ENCODE measurements at regions not wholly inside any gene's neighbourhood (a gene's known extent, or its start where the extent isn't known, plus 50 kb on each side); places are given as distances from the start of the nearest gene placed in this dataset.

GRCh38 chr22:22425783-22426624, 82.5 kb downstream of the ZNF280B start (continued):
- no peak for TF ChIP-seq POLR2AphosphoS5 (IDR thresholded peaks at IDR 0.05; ENCODE audit: low read depth, low read length)
- TF ChIP-seq SUZ12 (IDR thresholded peaks at IDR 0.05; ENCODE audit: low read depth, low read length), result no peak
- TF ChIP-seq ZNF12 (CRISPR knock-in tag; IDR thresholded peaks at IDR 0.05), result no peak
- TF ChIP-seq ZKSCAN5 (CRISPR knock-in tag; IDR thresholded peaks at IDR 0.05), result no peak
- no peak for TF ChIP-seq SETDB1 (CRISPR knock-in tag; IDR thresholded peaks at IDR 0.05; ENCODE audit: borderline replicate concordance)
- no peak for TF ChIP-seq MAFF (IDR thresholded peaks at IDR 0.05; ENCODE audit: low read depth, low read length)
- peak; percentile 98 for TF ChIP-seq RFXAP (CRISPR knock-in tag; IDR thresholded peaks at IDR 0.05; ENCODE audit: borderline replicate concordance)
- TF ChIP-seq GFI1 (CRISPR knock-in tag; IDR thresholded peaks at IDR 0.05; ENCODE audit: borderline replicate concordance), result peak; percentile 79
- no peak for TF ChIP-seq MTF1 (CRISPR knock-in tag; IDR thresholded peaks at IDR 0.05)
- TF ChIP-seq NR3C1 (CRISPR knock-in tag; IDR thresholded peaks at IDR 0.05), result no peak
- no peak for TF ChIP-seq MIXL1 (CRISPR knock-in tag; IDR thresholded peaks at IDR 0.05)
- TF ChIP-seq HNF1B (CRISPR knock-in tag; IDR thresholded peaks at IDR 0.05), result peak; percentile 71
- TF ChIP-seq ZNF841 (CRISPR knock-in tag; IDR thresholded peaks at IDR 0.05; ENCODE audit: borderline replicate concordance), result no peak
- TF ChIP-seq RFX5 (IDR thresholded peaks at IDR 0.05; ENCODE audit: low read depth, low read length), result peak; percentile 97
- no peak for TF ChIP-seq NFYC (CRISPR knock-in tag; IDR thresholded peaks at IDR 0.05)
- no peak for TF ChIP-seq GABPB1 (CRISPR knock-in tag; IDR thresholded peaks at IDR 0.05)
- TF ChIP-seq ZFX (CRISPR knock-in tag; IDR thresholded peaks at IDR 0.05; ENCODE audit: low read depth), result peak; percentile 59
- TF ChIP-seq ASH2L (IDR thresholded peaks at IDR 0.05; ENCODE audit: insufficient read length, low read depth, low read length), result peak; percentile 54
- no peak for TF ChIP-seq ZNF3 (CRISPR knock-in tag; IDR thresholded peaks at IDR 0.05)
- no peak for TF ChIP-seq ZBTB44 (CRISPR knock-in tag; IDR thresholded peaks at IDR 0.05)
- TF ChIP-seq ZBTB43 (CRISPR knock-in tag; conservative IDR thresholded peaks at IDR 0.05), result no peak
- TF ChIP-seq RXRA (CRISPR knock-in tag; IDR thresholded peaks at IDR 0.05), result peak; percentile 65; the same call in 1 of the 2 replicates
- TF ChIP-seq LBX2 (CRISPR knock-in tag; IDR thresholded peaks at IDR 0.05; ENCODE audit: borderline replicate concordance), result no peak
- TF ChIP-seq TFDP1 (CRISPR knock-in tag; IDR thresholded peaks at IDR 0.05; ENCODE audit: borderline replicate concordance), result no peak

Measured in HepG2 (cell line).